ENCODE measurements at regions not wholly inside any gene's neighbourhood (a gene's known extent, or its start where the extent isn't known, plus 50 kb on each side); places are given as distances from the start of the nearest gene placed in this dataset.

GRCh38 chr2:82279367-82279766 lies 1974.8 kb upstream of the LRRTM1 start:
- TF ChIP-seq CTCF (IDR thresholded peaks at IDR 0.05; ENCODE audit: extremely low read depth, missing control alignments), result no peak
- DNase-seq (ENCODE audit: low spot score), result no peak

GRCh38 chr2:82278416-82278815 lies 1973.9 kb upstream of the LRRTM1 start:
- no peak for DNase-seq (ENCODE audit: low spot score)
- TF ChIP-seq CTCF (IDR thresholded peaks at IDR 0.05; ENCODE audit: extremely low read depth, missing control alignments), result no peak

- no peak for DNase-seq (ENCODE audit: low spot score)
- TF ChIP-seq CTCF (IDR thresholded peaks at IDR 0.05; ENCODE audit: extremely low read depth, missing control alignments), result no peak
Measured at GRCh38 chr2:82275599-82275998, 1971.0 kb upstream of the LRRTM1 start.

GRCh38 chr2:82268446-82268845 lies 1963.9 kb upstream of the LRRTM1 start:
- TF ChIP-seq CTCF (IDR thresholded peaks at IDR 0.05; ENCODE audit: extremely low read depth, missing control alignments), result no peak
- no peak for DNase-seq (ENCODE audit: low spot score)

- DNase-seq (ENCODE audit: low spot score), result no peak
- no peak for TF ChIP-seq CTCF (IDR thresholded peaks at IDR 0.05; ENCODE audit: extremely low read depth, missing control alignments)
Measured at GRCh38 chr2:82260521-82260920, 1956.0 kb upstream of the LRRTM1 start.

- TF ChIP-seq CTCF (IDR thresholded peaks at IDR 0.05; ENCODE audit: extremely low read depth, missing control alignments), result no peak
- DNase-seq (ENCODE audit: low spot score), result no peak
Measured at GRCh38 chr2:82259551-82259950, 1955.0 kb upstream of the LRRTM1 start.

- no peak for TF ChIP-seq CTCF (IDR thresholded peaks at IDR 0.05; ENCODE audit: extremely low read depth, missing control alignments)
- DNase-seq (ENCODE audit: low spot score), result no peak
Measured at GRCh38 chr2:82257796-82258555, 1953.4 kb upstream of the LRRTM1 start.

Data from GM20000 (cell line).